K562 (cell line): ENCODE measurements at regions not wholly inside any gene's neighbourhood (a gene's known extent, or its start where the extent isn't known, plus 50 kb on each side); places are given as distances from the start of the nearest gene placed in this dataset.

Experiments used
- CREB1 ChIP-seq, 2 experiments: sonication (generic) in 1 of 2; formaldehyde crosslinking in 1 of 2; IDR thresholded peaks; 2 replicates each; pipeline versions ENCODE4 v1.6.1 to v1.8.0; 2012 to 2022; ENCODE audit warnings: inconsistent platforms in 1 of 2, mild to moderate bottlenecking in 1 of 2, missing genetic modification reagents in 1 of 2, moderate library complexity in 1 of 2
- DEAF1 ChIP-seq: fragments of 450-650 bp; formaldehyde crosslinking; IDR thresholded peaks from 2 replicates; pipeline ENCODE4 v1.4.0; 2020; ENCODE audit warnings: mild to moderate bottlenecking, moderate library complexity
- MED1 ChIP-seq: sonication (generic); formaldehyde crosslinking; IDR thresholded peaks from 2 replicates; pipeline ENCODE4 v1.8.1; 2023; ENCODE audit warnings: missing genetic modification reagents, borderline replicate concordance
- NCOA6 ChIP-seq: fragments of 450-650 bp; IDR thresholded peaks from 2 replicates; pipeline ENCODE4 v1.6.1; 2017; ENCODE audit warnings: mild to moderate bottlenecking
- NR2C2 ChIP-seq, 2 experiments: fragments of 200-800 bp in 1 of 2; sonication (Bioruptor generic) in 1 of 2; sonication (generic) in 1 of 2; formaldehyde crosslinking in 1 of 2; IDR thresholded peaks; 2 replicates each; pipeline versions ENCODE4 v1.6.1 to v1.8.0; 2016 to 2022; ENCODE audit warnings: mild to moderate bottlenecking in 1 of 2, missing compliant biosample characterization in 1 of 2, missing genetic modification characterization in 1 of 2, missing genetic modification reagents in 1 of 2
- RAD21 ChIP-seq, 2 experiments: fragments of 250-450 bp in 1 of 2; fragments of 450-650 bp in 1 of 2; sonication (Bioruptor Pico) in 1 of 2; formaldehyde crosslinking in 1 of 2; IDR thresholded peaks in 1 of 2; conservative IDR thresholded peaks in 1 of 2; 2 replicates each; pipeline versions ENCODE4 v1.4.0 to v1.8.0; 2020 to 2022; ENCODE audit warnings: mild to moderate bottlenecking in 2 of 2, moderate library complexity in 1 of 2
- RBM14 ChIP-seq: fragments of 200-400 bp; formaldehyde crosslinking; IDR thresholded peaks from 2 replicates; pipeline ENCODE4 v1.6.1; 2018; ENCODE audit warnings: low read depth, mild to moderate bottlenecking, low read length, moderate library complexity, borderline replicate concordance; ENCODE audit not compliant: insufficient read depth
- REST ChIP-seq, 2 experiments: fragments of 450-650 bp; formaldehyde crosslinking in 1 of 2; IDR thresholded peaks; 2 replicates each; pipeline versions ENCODE4 v1.4.0 to v1.6.1; 2014 to 2020; ENCODE audit warnings: mild to moderate bottlenecking in 2 of 2, borderline replicate concordance in 1 of 2, low read depth in 1 of 2
- SAP30 ChIP-seq: fragments of 200-600 bp; sonication (generic); IDR thresholded peaks from 2 replicates; pipeline ENCODE4 v1.6.1; 2012; ENCODE audit warnings: borderline replicate concordance, low read depth, mild to moderate bottlenecking, moderate library complexity, low read length, control low read depth, inconsistent platforms; ENCODE audit not compliant: insufficient read depth, poor library complexity, severe bottlenecking
- SMAD4 ChIP-seq: fragments of 250-450 bp; sonication (Bioruptor Pico); conservative IDR thresholded peaks from 2 replicates; pipeline ENCODE4 v1.8.0; 2021; ENCODE audit warnings: inconsistent platforms, mild to moderate bottlenecking, moderate library complexity
- SMC3 ChIP-seq: conservative IDR thresholded peaks from 2 replicates; pipeline ENCODE4 v1.6.1; 2011; ENCODE audit warnings: low read depth, low read length, improper control_type of control experiment; ENCODE audit not compliant: insufficient read depth
- XRCC5 ChIP-seq: fragments of 200-400 bp; formaldehyde crosslinking; IDR thresholded peaks from 2 replicates; pipeline ENCODE4 v1.6.1; 2017; ENCODE audit warnings: low read depth, mild to moderate bottlenecking, low read length
- ZNF174 ChIP-seq: fragments of 250-450 bp; sonication (Bioruptor Pico); IDR thresholded peaks from 2 replicates; pipeline ENCODE4 v1.4.0; 2020; ENCODE audit warnings: mild to moderate bottlenecking
- ZNF184 ChIP-seq: sonication (generic); formaldehyde crosslinking; IDR thresholded peaks from 2 replicates; pipeline ENCODE4 v1.5.0; 2020; ENCODE audit warnings: missing genetic modification reagents
- ZNF655 ChIP-seq: fragments of 250-450 bp; sonication (Bioruptor Pico); IDR thresholded peaks from 2 replicates; pipeline ENCODE4 v1.5.0; 2021
- ZZZ3 ChIP-seq: fragments of 450-650 bp; IDR thresholded peaks from 2 replicates; pipeline ENCODE4 v1.6.1; 2016; ENCODE audit warnings: antibody characterized with exemption, mild to moderate bottlenecking, moderate library complexity

GRCh38 chr3:180802837-180803236, 109.6 kb upstream of the FXR1 start (continued):
- TF ChIP-seq CREB1 (IDR thresholded peaks at IDR 0.05) (no peak), CREB1 (CRISPR knock-in tag; IDR thresholded peaks at IDR 0.05) (no peak), SAP30 (no peak), NR2C2 (CRISPR knock-in tag; IDR thresholded peaks at IDR 0.05) (no peak), NR2C2 (tag; IDR thresholded peaks at IDR 0.05) (no peak), ZNF655 (no peak), DEAF1 (CRISPR knock-in tag) (0 out of 2 replicates have a peak, but pooled peaks have one; percentile 23), ZNF174 (CRISPR knock-in tag) (no peak), RBM14 (no peak), SMAD4 (no peak), ZZZ3 (no peak), NCOA6 (no peak), ZNF184 (CRISPR knock-in tag) (no peak), REST (IDR thresholded peaks at IDR 0.05; ENCODE audit: borderline replicate concordance) (0 out of 2 replicates have a peak, but pooled peaks have one; percentile 13), REST (CRISPR knock-in tag; IDR thresholded peaks at IDR 0.05; ENCODE audit: low read depth) (no peak), RAD21 (CRISPR knock-in tag; conservative IDR thresholded peaks at IDR 0.05 in 1 of 2, IDR thresholded peaks at IDR 0.05 in 1 of 2) (peak; percentile 61 to 63), SMC3 (peak; percentile 43), MED1 (CRISPR knock-in tag) (no peak), XRCC5 (no peak)
